NCI-H1694 (cell line): ENCODE measurements at regions not wholly inside any gene's neighbourhood (a gene's known extent, or its start where the extent isn't known, plus 50 kb on each side); places are given as distances from the start of the nearest gene placed in this dataset.
"Not testable (repeated sequence)": the region's sequence is repeated elsewhere in the genome, so short reads cannot be mapped to it uniquely, and the experiment has no call there.

ENCODE experiments used
- DNase-seq: peaks from one replicate; lab custom pipeline; 2025; lab: John Stamatoyannopoulos, UW

- not testable (repeated sequence) for DNase-seq
Measured at GRCh38 chr1:243074224-243074623, 180.9 kb downstream of the CEP170 start.

- not testable (repeated sequence) for DNase-seq
Measured at GRCh38 chr1:243067056-243067455, 188.0 kb downstream of the CEP170 start.

- DNase-seq, result not testable (repeated sequence)
Measured at GRCh38 chr1:243061965-243062364, 193.1 kb downstream of the CEP170 start.

GRCh38 chr1:243055510-243055909 lies 199.6 kb downstream of the CEP170 start:
- not testable (repeated sequence) for DNase-seq

- not testable (repeated sequence) for DNase-seq
Measured at GRCh38 chr1:243055091-243055490, 200.0 kb downstream of the CEP170 start.

GRCh38 chr1:243054681-243055080 lies 200.4 kb downstream of the CEP170 start:
- not testable (repeated sequence) for DNase-seq

- not testable (repeated sequence) for DNase-seq
Measured at GRCh38 chr1:243053048-243053447, 202.0 kb downstream of the CEP170 start.

- not testable (repeated sequence) for DNase-seq
Measured at GRCh38 chr1:243050613-243051012, 204.5 kb downstream of the CEP170 start.

GRCh38 chr1:243049716-243050115 lies 205.4 kb downstream of the CEP170 start:
- DNase-seq, result not testable (repeated sequence)

GRCh38 chr1:243021365-243021764 lies 233.7 kb downstream of the CEP170 start:
- DNase-seq, result not testable (repeated sequence)

GRCh38 chr1:243019030-243019635 lies 235.9 kb downstream of the CEP170 start:
- not testable (repeated sequence) for DNase-seq

GRCh38 chr1:243010719-243011118 lies 244.4 kb downstream of the CEP170 start:
- not testable (repeated sequence) for DNase-seq

- not testable (repeated sequence) for DNase-seq
Measured at GRCh38 chr1:243001003-243001402, 254.1 kb downstream of the CEP170 start.

GRCh38 chr1:242992776-242993175 lies 262.3 kb downstream of the CEP170 start:
- DNase-seq, result not testable (repeated sequence)

GRCh38 chr1:242985096-242985495 lies 270.0 kb downstream of the CEP170 start:
- DNase-seq, result not testable (repeated sequence)

- DNase-seq, result not testable (repeated sequence)
Measured at GRCh38 chr1:242973341-242973740, 281.7 kb downstream of the CEP170 start.

- no peak for DNase-seq
Measured at GRCh38 chr1:242966892-242967291, 288.2 kb downstream of the CEP170 start.

- not testable (repeated sequence) for DNase-seq
Measured at GRCh38 chr1:242959397-242959796, 295.7 kb downstream of the CEP170 start.

GRCh38 chr1:242954945-242955344 lies 300.1 kb downstream of the CEP170 start:
- not testable (repeated sequence) for DNase-seq

- DNase-seq, result no peak
Measured at GRCh38 chr1:242946206-242946605, 308.9 kb downstream of the CEP170 start.

GRCh38 chr1:242936725-242937124 lies 318.4 kb downstream of the CEP170 start:
- DNase-seq, result peak; percentile 35

- not testable (repeated sequence) for DNase-seq
Measured at GRCh38 chr1:242924717-242925116, 330.4 kb downstream of the CEP170 start.

GRCh38 chr1:242923603-242924002 lies 331.5 kb downstream of the CEP170 start:
- not testable (repeated sequence) for DNase-seq

- DNase-seq, result not testable (repeated sequence)
Measured at GRCh38 chr1:242914729-242915128, 340.4 kb downstream of the CEP170 start.
